Activated CD8-positive, alpha-beta T cell treated with anti-CD3 and anti-CD28 coated beads, Interleukin-2, amount 10 ng/mL, durations not matched to agents 7 days and 5 days (primary cell): ENCODE measurements at regions not wholly inside any gene's neighbourhood (a gene's known extent, or its start where the extent isn't known, plus 50 kb on each side); places are given as distances from the start of the nearest gene placed in this dataset.
A peak's percentile ranks its signal among the peaks of the same experiment; 100 is the strongest.

Experiments used
- ATAC-seq: fragments of 150-1000 bp; cut with Tn5 transposase; one replicate; pipeline ENCODE4 v1.10.0; 2021; ENCODE audit warnings: moderate library complexity
- CTCF ChIA-PET: fragments of 350-600 bp; sonication (Branson Sonifier 250); formaldehyde crosslinking; loops from one replicate; lab custom pipeline; 2021; ENCODE audit warnings: antibody characterized with exemption; lab: Charles Lee
- POLR2A ChIA-PET: fragments of 350-600 bp; sonication (Branson Sonifier 250); formaldehyde crosslinking; loops from one replicate; lab custom pipeline; 2021; ENCODE audit warnings: antibody characterized with exemption; lab: Charles Lee
- DNase-seq: peaks from one replicate; pipeline ENCODE4 v3.0.0-alpha.2; 2020
- H3K27ac Mint-ChIP-seq: one replicate; pipeline ENCODE4 v1.8.0; 2021; ENCODE audit warnings: mild to moderate bottlenecking, mixed read lengths
- H3K27me3 Mint-ChIP-seq: one replicate; pipeline ENCODE4 v1.8.0; 2021; ENCODE audit warnings: low read depth, mixed read lengths
- H3K36me3 Mint-ChIP-seq: one replicate; pipeline ENCODE4 v1.8.0; 2021; ENCODE audit warnings: low read depth, mixed read lengths
- H3K4me1 Mint-ChIP-seq: one replicate; pipeline ENCODE4 v1.8.0; 2021; ENCODE audit warnings: low read depth, mixed read lengths
- H3K4me3 Mint-ChIP-seq: one replicate; pipeline ENCODE4 v1.8.0; 2021; ENCODE audit warnings: mild to moderate bottlenecking, mixed read lengths
- H3K9me3 Mint-ChIP-seq: one replicate; pipeline ENCODE4 v1.8.0; 2022; ENCODE audit warnings: mixed read lengths; ENCODE audit not compliant: insufficient read depth

DNA sequence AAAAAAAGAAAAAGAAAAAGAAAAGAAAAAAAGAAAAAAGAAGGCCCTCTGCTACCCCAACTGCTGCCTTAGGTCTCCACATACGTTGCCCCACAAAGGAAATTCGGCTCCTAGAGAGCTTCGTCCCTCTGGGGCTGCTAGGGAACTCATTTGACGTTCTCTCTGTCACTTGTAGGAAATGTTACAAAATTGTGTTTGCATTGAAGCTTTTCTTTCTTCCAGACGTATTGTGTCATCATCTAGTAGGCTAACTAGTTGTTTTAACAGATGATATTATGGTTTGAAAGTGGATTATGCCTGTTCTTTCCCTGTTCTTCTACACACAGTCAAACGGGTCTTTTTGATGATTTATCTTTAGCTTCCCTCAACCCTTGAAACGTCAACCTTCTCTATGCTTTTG is 125.3 kb downstream of the BDH1 start:
- DNase-seq (no peak), ATAC-seq (no peak)
- ChIA-PET CTCF (interaction anchor here (0.6 to 1.5 kb wide), 3 partner anchors 15 to 26 kb away, joined by 3 read pairs; no protein-coding TSS in a partner anchor), POLR2A (no interaction called here)
- H3K27me3 Mint-ChIP-seq = peaks cover 33% of the 10 kb centered on the region
- H3K4me3 Mint-ChIP-seq = no peak overlapping the region
- no peaks in the 10 kb centered on the region for H3K9me3 Mint-ChIP-seq
- no peaks in the 10 kb centered on the region for H3K36me3 Mint-ChIP-seq
- peaks cover 34% of the 10 kb centered on the region for H3K4me1 Mint-ChIP-seq
- H3K27ac Mint-ChIP-seq = no peak overlapping the region

DNA sequence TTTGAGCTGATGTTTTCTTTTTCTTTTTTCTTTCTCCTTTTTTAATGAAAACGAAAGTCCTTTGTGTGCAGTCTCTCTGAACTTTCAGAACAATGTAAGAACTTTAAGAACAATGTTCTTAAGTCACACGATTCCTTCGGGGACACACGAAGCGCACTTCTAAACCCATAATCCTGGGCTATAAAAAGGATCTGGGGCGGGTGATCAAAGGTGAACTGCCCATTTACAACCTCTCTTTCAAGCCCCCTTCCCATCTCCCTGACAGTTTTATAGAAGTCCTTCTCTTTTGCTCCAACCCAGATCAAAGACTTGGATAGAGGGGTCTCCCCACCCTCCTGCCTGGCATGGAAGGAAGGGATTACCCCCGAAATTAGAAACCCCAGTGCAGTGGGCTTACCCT is 126.8 kb downstream of the BDH1 start:
- peaks cover 27% of the 10 kb centered on the region for H3K27me3 Mint-ChIP-seq
- H3K4me3 Mint-ChIP-seq = no peak overlapping the region
- H3K4me1 Mint-ChIP-seq = peaks cover 38% of the 10 kb centered on the region
- H3K27ac Mint-ChIP-seq = no peak overlapping the region
- H3K36me3 Mint-ChIP-seq = no peaks in the 10 kb centered on the region
- POLR2A ChIA-PET = no interaction called here
- no peak for DNase-seq
- CTCF ChIA-PET = interaction anchor here (1.4 kb wide), 1 partner anchor 25 kb away, joined by 6 read pairs; no protein-coding TSS in a partner anchor
- H3K9me3 Mint-ChIP-seq = no peaks in the 10 kb centered on the region
- no peak for ATAC-seq

DNA sequence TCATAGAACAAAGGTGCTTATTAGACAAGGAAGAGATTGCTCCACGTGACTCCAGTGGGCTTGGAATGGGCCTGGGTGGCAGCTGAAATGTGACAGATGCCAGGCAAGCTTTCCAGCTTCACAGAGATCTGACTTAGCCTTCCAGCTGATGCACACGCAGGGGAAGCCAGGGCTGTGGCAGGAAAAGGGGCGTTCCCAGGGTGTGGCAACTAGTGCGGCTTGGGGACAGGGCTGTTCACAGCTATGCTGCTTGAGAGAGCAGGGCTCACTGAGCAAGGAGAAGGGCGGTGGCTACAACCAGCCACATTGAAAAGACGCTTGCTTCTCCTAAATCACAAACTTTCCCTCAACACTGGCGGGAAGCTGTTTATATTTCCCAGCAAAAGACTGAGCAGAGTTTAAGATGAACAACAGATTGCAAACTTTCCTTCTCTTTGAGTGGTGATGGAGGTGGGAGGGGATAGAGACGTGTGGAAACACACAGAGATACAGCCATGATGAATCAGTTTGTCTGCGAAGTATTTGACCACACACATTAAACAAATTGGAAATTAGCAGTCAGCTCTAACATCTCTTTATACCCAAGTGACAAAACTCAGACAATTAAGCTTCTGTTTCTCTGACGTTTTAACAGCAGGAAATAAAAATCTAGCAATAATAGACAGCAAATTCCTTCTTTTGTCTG is 127.5 kb downstream of the BDH1 start:
- peaks cover 25% of the 10 kb centered on the region for H3K27me3 Mint-ChIP-seq
- ChIA-PET CTCF (interaction anchor here (1.4 kb wide), 1 partner anchor 26 kb away, joined by 6 read pairs; no protein-coding TSS in a partner anchor), POLR2A (no interaction called here)
- no peaks in the 10 kb centered on the region for H3K9me3 Mint-ChIP-seq
- H3K27ac Mint-ChIP-seq = peak overlapping the region; percentile 87
- peak overlapping the region; percentile 73 for H3K4me3 Mint-ChIP-seq
- H3K36me3 Mint-ChIP-seq = no peaks in the 10 kb centered on the region
- peak; percentile 79 for DNase-seq
- ATAC-seq = peak; percentile 99
- peaks cover 38% of the 10 kb centered on the region for H3K4me1 Mint-ChIP-seq

DNA sequence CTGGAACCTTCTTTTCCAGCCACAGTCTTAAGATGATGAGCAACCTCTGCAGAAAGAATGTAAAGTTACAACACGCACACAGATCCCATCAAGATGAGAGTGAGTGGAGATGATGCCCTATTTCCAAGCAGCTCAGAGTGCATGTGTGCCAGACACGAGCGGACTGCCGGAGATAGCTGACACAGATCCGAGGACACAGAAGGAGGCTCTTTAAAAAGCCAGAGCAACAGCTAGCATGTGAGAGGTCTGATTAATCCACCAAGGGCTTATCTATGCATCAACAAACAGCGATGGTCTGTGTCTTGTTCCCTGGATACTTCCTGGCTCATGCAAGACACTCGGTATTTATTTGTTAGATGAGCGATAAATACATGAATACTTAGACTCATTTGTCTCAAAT is 128.6 kb upstream of the DLG1 start:
- CTCF ChIA-PET = no interaction called here
- H3K4me3 Mint-ChIP-seq = no peak overlapping the region
- no peaks in the 10 kb centered on the region for H3K36me3 Mint-ChIP-seq
- ATAC-seq (no peak), DNase-seq (no peak)
- POLR2A ChIA-PET = no interaction called here
- no peaks in the 10 kb centered on the region for H3K9me3 Mint-ChIP-seq
- peaks cover 13% of the 10 kb centered on the region for H3K27me3 Mint-ChIP-seq
- no peak overlapping the region for H3K27ac Mint-ChIP-seq
- peaks cover 38% of the 10 kb centered on the region for H3K4me1 Mint-ChIP-seq

DNA sequence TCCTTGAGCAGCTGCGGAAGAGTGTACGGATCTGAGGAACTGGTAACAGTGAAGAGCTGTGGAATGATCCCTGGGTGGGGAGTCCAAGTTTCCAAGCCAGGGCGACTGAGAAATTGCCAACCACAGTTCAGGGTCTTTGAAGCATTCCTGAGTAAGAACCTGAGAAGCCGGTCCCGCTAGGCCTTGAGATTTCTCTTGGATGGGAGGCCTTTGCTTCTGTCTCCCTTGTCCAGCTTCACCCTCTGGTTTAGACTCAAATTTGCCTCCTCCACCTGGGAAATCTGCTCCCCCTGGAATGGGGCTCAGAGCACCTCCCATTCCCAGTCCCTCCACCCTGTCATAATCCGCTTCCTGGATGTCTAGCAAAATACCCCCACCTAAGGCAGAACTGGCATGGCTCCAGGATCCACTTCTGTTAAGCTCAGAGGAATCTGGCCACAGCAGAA is 127.7 kb upstream of the DLG1 start:
- H3K4me1 Mint-ChIP-seq = peaks cover 38% of the 10 kb centered on the region
- DNase-seq (no peak), ATAC-seq (no peak)
- H3K27ac Mint-ChIP-seq = no peak overlapping the region
- no peaks in the 10 kb centered on the region for H3K9me3 Mint-ChIP-seq
- ChIA-PET CTCF (no interaction called here), POLR2A (no interaction called here)
- no peaks in the 10 kb centered on the region for H3K36me3 Mint-ChIP-seq
- no peak overlapping the region for H3K4me3 Mint-ChIP-seq
- H3K27me3 Mint-ChIP-seq = peaks cover 11% of the 10 kb centered on the region

DNA sequence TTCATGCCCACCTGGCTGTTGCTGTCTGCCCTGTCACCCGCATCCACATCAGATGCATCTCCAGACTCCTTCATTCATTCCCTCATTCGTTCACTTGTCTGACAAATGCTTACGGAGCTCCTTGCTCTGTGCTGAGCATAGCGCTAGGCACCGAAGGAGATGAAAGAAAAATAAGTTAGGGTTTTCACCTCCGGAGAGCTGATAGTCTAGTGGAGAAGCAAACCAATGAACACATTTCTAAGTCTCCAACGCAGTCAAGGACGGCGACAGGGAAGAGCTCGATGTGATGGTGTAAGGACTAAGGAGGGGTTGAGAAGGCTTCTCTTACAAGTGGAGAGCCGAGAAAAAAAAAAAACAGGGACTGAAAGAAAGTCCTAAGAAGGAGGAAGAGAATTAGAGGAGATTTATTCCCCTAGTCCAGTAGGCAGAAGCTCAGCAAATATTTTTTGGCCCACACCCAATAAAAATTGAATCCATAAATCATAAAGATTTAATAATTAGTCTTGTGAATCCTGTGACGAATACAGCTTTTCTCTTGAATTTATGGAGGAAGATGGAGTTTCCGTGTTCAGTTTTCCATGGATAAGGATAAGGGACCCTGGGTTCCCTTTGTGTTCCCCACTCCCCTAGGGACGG is 127.2 kb upstream of the DLG1 start:
- Mint-ChIP-seq H3K9me3 (no peaks in the 10 kb centered on the region), H3K4me1 (peaks cover 34% of the 10 kb centered on the region), H3K36me3 (no peaks in the 10 kb centered on the region), H3K4me3 (no peak overlapping the region), H3K27me3 (peaks cover 8% of the 10 kb centered on the region), H3K27ac (no peak overlapping the region)
- ChIA-PET CTCF (no interaction called here), POLR2A (no interaction called here)
- no peak for DNase-seq
- no peak for ATAC-seq

DNA sequence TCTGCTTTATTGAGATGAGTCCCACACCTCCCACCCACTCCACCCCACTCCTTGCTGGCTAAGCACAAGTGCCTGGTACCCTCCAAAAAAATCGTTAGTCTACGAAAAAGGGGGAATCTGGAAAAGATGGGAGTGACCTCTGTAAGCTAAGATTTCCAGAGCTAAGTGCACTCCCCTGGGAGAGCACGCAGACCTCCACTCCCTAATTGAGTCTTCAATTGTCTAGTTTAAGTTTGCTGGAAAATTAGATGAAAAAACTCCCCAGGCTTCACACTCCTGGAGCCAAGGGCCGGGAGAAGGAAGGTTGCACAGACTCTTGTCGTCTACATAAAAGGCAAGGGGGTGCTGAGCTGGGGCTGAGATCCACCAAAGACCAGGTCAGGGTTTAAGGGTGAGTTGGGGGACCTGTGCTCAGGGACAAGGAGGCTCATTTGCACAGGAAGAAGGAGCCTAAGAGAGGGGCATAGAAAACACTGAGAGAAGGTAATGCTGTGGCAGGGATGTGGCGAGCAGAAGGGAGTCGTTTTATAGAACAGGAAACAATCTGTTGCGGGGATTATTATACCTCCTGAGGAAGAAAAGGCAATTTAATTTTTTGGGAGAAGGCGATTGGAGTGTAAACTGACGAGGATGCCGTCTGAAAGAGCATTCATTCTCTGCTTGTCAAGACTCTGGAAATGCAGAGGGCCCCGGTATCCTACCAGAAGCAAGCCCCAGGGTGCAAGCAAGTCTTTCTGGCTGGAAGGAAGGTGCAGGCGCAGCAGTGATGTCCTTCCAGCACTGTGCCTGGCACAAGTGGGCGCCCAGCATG is 126.5 kb upstream of the DLG1 start:
- Mint-ChIP-seq H3K4me3 (no peak overlapping the region), H3K36me3 (no peaks in the 10 kb centered on the region), H3K27me3 (peaks cover 8% of the 10 kb centered on the region), H3K27ac (no peak overlapping the region), H3K9me3 (no peaks in the 10 kb centered on the region), H3K4me1 (peaks cover 30% of the 10 kb centered on the region)
- ChIA-PET POLR2A (no interaction called here), CTCF (no interaction called here)
- no peak for ATAC-seq
- no peak for DNase-seq

DNA sequence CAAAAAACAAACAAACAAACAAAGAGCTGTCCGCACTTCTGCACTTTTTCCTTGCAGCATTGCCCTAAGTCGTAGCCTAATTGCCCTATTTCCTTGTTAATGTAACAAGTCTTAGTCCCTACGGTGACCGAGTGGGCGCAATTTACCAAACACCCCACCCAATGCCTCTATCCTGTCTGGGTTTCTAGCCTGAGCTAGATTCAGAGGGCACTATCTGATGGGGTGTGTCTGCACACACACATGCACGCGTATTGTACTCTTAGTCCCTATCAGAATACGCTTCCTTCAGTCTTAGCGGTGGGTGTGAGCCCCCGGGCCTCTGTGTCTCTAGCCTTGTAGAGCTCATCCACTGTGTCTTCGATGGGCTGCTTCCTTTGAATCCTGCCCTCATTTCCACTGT is 125.9 kb upstream of the DLG1 start:
- H3K27ac Mint-ChIP-seq = no peak overlapping the region

DNA sequence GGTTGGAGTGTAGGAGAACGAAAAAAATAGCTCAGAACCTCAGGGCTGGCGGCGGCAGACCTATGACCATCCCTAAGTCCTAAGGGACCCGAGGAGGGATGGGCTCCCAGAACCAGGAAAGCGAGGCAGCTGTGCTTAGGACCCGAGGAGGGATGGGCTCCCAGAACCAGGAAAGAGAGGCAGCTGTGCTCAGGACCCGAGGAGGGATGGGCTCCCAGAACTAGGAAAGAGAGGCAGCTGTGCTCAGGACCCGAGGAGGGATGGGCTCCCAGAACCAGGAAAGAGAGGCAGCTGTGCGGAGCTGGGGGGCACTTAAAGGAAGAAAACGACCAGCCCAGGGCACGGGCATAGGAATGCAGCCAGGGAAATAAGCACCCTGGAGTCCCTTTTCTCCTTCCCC is 125.0 kb upstream of the DLG1 start:
- Mint-ChIP-seq H3K27ac (no peak overlapping the region), H3K27me3 (peaks cover 8% of the 10 kb centered on the region), H3K9me3 (no peaks in the 10 kb centered on the region), H3K4me3 (no peak overlapping the region), H3K4me1 (peaks cover 15% of the 10 kb centered on the region), H3K36me3 (no peaks in the 10 kb centered on the region)
- ATAC-seq = no peak
- ChIA-PET POLR2A (no interaction called here), CTCF (no interaction called here)
- DNase-seq = no peak

More for the DNA sequence above, 125.9 kb upstream of the DLG1 start:
- Mint-ChIP-seq H3K27me3 (peaks cover 8% of the 10 kb centered on the region), H3K36me3 (no peaks in the 10 kb centered on the region), H3K4me1 (peaks cover 24% of the 10 kb centered on the region), H3K4me3 (no peak overlapping the region), H3K9me3 (no peaks in the 10 kb centered on the region)
- POLR2A ChIA-PET = no interaction called here
- no peak for DNase-seq
- ATAC-seq = no peak
- CTCF ChIA-PET = no interaction called here

DNA sequence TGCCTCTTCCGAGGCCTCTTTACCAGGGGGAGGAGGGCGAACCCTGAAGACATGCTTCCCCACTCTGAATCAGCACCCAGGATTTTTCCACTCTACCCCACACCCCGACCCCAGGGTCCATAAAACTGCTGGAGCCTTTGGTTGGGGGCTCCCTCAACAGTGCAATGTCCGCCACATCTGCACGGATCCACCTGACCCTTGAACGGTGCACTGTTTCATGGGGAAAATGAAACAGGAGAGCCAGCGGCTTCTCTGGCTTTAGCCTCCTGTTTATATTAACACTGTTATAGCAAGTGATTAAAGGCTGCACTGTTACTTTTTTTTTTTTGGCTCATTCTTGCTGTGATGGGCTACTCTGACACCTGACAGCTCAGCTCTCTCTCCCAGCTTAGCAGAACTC is 124.1 kb upstream of the DLG1 start:
- no peaks in the 10 kb centered on the region for H3K36me3 Mint-ChIP-seq
- ChIA-PET POLR2A (no interaction called here), CTCF (no interaction called here)
- DNase-seq = no peak
- no peak overlapping the region for H3K4me3 Mint-ChIP-seq
- no peak overlapping the region for H3K27ac Mint-ChIP-seq
- H3K9me3 Mint-ChIP-seq = no peaks in the 10 kb centered on the region
- H3K27me3 Mint-ChIP-seq = peaks cover 9% of the 10 kb centered on the region
- ATAC-seq = no peak
- peaks cover 7% of the 10 kb centered on the region for H3K4me1 Mint-ChIP-seq

DNA sequence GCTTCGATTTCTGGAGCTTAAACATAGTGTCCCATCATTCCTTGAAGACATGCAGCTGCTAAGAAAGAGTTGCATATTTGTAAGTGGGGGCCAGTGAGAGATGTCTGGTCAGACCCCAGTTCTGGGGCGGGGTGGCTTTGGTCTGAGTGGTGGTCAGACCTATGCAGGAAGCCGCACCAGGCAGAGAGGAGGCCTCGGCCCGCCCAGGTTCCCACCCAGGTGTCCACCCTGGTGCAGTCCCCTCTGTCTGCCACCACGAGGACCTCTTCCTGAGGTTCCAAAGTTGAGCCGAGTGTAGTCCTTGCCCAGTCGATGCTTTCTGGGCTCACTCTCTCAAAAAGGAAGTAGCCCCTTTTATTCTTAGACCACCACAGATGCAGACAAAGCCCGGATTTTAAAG is 122.6 kb upstream of the DLG1 start:
- Mint-ChIP-seq H3K4me1 (peaks cover 4% of the 10 kb centered on the region), H3K9me3 (no peaks in the 10 kb centered on the region), H3K36me3 (no peaks in the 10 kb centered on the region), H3K27ac (no peak overlapping the region), H3K4me3 (no peak overlapping the region), H3K27me3 (peaks cover 11% of the 10 kb centered on the region)
- POLR2A ChIA-PET = no interaction called here
- ATAC-seq (no peak), DNase-seq (no peak)
- CTCF ChIA-PET = no interaction called here

DNA sequence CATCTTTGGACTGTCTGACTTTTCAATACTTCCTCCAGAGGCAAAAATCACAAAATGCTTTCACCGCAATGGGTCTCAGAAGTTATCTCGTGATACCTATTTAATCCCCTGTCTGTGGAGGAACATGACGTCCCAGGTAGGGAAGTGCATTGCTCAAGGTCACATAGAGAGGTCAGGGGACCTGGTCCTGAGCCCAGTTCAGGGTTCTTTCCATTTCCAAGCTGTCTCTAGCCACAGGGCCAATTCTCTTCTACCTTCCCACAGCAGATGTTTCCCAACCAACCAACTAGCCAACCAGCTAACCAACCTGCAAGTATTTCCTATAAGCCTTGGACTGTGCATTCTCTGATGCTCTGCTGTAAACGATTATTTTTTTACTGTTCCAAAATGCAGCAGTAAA is 122.2 kb upstream of the DLG1 start:
- Mint-ChIP-seq H3K9me3 (no peaks in the 10 kb centered on the region), H3K27me3 (peaks cover 12% of the 10 kb centered on the region), H3K27ac (no peak overlapping the region), H3K4me1 (peaks cover 4% of the 10 kb centered on the region), H3K4me3 (no peak overlapping the region), H3K36me3 (no peaks in the 10 kb centered on the region)
- CTCF ChIA-PET = no interaction called here
- ATAC-seq (no peak), DNase-seq (no peak)
- POLR2A ChIA-PET = no interaction called here
